DMS 273 treated with DMSO at 0.1 percent for 48 hours (cell line): ENCODE measurements at regions not wholly inside any gene's neighbourhood (a gene's known extent, or its start where the extent isn't known, plus 50 kb on each side); places are given as distances from the start of the nearest gene placed in this dataset.
A peak's percentile ranks its signal among the peaks of the same experiment; 100 is the strongest.
"Not testable (repeated sequence)": the region's sequence is repeated elsewhere in the genome, so short reads cannot be mapped to it uniquely, and the experiment has no call there.

ENCODE experiments used
- DNase-seq: peaks from one replicate; lab custom pipeline; 2025; lab: John Stamatoyannopoulos, UW

DNA sequence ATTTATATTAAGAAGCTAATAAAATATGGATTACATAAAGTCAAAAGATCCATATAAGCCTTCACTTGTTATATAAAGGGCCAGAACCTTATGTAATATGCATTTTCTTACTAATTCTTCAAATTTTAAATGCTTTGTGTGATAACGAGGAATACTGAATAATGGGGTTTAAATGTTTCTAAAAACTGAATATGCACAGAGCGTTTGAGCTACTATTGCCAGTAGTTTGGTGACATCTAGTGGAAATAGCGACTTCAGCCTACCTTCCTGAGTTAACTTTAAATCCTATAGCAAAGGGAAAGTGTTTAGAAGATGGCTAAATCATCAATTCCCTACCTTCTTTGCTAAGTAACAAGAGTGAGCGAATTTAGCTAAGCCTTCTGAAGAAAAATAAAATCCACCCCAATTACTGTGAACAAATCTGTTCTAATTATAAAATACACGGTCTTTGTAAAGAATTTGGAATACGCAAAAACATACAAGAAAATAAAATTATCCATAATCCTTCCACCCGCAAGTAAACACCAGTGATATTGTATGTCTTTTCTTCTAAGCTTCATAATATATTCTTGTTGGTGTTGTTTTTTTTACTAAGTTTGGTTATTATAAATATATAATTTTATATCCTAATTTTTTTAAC, 115.5 kb upstream of the G2E3 start:
- peak; percentile 2 for DNase-seq

- no peak for DNase-seq
These were observed 114.5 kb upstream of the G2E3 start for GRCh38 chr14:30444451-30444850.

GRCh38 chr14:30445011-30445793, 113.8 kb upstream of the G2E3 start:
- DNase-seq = no peak

- DNase-seq = no peak
These were observed 113.1 kb upstream of the G2E3 start for GRCh38 chr14:30445852-30446251.

GRCh38 chr14:30450631-30451545, 108.1 kb upstream of the G2E3 start:
- no peak for DNase-seq

DNA sequence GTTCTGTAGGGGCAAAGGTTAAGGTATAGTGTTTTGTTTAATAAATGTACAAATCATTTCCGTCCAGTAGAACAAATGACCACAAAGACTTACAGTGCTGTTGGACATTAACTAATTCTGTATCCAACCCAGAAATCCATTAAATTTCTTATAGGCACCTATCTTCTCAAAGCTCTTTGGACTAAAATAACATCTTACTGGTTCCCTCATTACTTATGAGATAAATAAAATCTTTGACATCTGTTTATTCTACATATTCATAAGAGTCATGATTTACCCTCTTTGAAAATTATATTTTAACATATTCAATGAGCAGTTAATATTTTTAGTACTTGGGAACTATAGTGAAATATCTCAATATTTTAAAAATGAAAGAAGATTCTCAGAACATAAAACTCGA, 102.7 kb upstream of the G2E3 start:
- DNase-seq = no peak

DNA sequence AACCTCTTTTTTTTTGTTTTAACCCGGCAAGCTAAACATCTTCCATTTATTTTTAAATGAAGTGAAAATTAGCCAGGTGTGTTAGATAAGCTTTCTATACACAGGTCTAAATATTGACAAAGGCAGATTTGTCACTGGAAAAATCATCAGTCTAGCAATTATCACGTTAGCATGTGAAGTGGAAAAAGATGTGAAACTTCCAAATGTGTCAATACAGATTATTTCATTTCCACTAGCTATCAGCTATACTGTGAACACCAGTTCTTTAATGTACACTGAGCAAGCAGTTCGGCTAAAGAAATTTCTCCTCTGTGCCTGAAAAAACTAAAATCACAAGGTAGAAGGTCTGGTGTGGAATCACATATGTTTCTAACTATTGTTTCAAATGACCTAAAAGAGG, 96.6 kb upstream of the G2E3 start:
- DNase-seq = no peak

GRCh38 chr14:30464481-30464880, 94.5 kb upstream of the G2E3 start:
- no peak for DNase-seq

DNA sequence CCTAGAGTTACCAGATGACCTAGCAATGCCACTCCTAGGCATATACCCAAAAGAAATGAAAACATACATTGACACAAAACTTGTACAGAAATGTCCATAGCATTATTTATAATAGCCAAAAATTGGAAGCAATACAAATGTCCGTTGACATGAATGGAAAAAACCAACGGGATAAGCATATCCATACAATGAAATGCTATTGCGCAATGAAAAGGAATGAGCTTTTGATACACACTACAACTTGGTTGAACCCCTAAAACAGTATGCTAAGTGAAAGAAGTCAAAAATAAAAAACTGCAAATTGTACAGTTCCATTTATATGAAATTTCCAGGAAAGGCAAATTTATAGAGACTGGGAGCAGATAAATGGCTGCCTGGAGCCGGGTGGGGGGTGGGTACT, 90.6 kb upstream of the G2E3 start:
- no peak for DNase-seq

GRCh38 chr14:30471980-30472379, 87.0 kb upstream of the G2E3 start:
- no peak for DNase-seq

DNA sequence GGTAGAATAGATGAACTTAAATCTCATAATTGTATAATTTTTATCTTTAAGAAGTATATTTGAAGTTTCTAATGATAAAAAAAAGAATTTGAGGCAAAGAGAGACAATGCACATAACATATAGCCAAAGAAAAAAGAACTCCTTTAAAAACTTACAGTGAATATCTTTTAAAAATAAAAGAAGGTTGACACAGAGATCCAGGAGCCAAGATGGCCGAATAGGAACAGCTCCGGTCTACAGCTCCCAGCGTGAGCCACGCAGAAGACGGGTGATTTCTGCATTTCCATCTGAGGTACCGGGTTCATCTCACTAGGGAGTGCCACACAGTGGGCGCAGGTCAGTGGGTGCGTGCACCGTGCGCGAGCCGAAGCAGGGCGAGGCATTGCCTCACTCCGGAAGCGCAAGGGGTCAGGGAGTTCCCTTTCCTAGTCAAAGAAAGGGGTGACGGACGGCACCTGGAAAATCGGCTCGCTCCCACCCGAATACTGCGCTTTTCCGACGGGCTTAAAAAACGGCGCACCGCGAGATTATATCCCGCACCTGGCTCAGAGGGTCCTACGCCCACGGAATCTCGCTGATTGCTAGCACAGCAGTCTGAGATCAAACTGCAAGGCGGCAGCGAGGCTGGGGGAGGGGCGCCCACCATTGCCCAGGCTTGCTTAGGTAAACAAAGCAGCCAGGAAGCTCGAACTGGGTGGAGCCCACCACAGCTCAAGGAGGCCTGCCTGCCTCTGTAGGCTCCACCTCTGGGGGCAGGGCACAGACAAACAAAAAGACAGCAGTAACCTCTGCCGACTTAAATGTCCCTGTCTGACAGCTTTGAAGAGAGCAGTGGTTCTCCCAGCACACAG, 84.9 kb upstream of the G2E3 start:
- DNase-seq = not testable (repeated sequence)

- no peak for DNase-seq
These were observed 76.7 kb upstream of the G2E3 start for GRCh38 chr14:30482276-30482675.

GRCh38 chr14:30484201-30484600, 74.8 kb upstream of the G2E3 start:
- DNase-seq = no peak

GRCh38 chr14:30484976-30485375, 74.0 kb upstream of the G2E3 start:
- DNase-seq = no peak

DNA sequence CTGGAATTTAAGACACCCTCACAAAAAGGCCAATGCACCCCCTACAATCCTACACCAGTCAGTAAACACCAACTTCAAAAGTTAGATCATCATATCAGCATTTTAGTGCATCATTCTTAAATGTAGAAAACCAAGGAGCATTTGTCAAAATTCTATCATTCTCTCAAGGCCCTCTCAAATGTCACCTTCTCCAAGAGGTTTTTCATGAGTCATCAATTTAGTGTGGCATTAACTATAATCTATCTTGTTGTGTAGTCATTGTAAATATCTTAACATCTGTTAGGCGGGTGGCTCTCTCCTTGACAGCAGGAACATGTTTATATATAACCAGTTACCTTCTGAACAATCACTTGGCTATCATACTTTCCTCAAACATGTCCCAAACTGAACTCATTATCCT, 62.1 kb upstream of the G2E3 start:
- DNase-seq = no peak

DNA sequence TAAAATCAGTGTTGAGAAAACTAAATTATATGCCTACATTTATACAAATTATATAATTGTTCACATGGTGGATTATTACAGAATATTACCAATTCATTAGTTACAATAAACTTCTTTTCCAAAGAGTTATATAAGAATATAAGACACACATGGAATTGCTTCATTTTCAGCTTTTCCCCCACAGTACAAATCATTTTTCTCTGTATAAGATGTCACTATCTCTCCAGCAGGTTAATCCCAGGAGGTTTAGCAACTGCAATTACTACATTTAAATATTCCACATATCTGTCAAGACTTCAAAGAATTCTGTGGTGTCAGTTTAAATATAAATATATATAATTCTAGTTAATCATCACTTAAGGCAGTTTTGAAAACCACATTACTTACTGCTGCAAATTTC, 59.6 kb upstream of the G2E3 start:
- DNase-seq = no peak

DNA sequence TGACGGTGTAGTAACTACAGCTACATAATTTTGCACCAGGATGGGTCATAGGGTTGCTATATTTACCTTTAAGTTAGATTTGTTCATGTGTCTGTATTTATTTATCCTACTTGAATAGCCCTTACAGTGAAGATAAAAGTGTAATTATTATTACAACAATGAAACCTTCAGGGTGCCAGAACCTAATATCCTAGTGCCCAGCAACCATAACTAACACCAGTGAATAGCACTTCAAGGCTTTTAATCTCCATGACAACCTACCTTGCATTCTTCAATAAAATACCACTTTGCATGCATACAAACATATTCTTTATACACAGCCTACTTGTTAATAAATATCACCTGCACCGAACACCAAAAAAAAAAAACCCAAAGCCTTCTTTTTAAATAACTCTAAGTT, 58.7 kb upstream of the G2E3 start:
- no peak for DNase-seq

GRCh38 chr14:30507209-30507608, 51.7 kb upstream of the G2E3 start:
- no peak for DNase-seq
